Bronchial epithelial cell (primary cell): ENCODE measurements at regions not wholly inside any gene's neighbourhood (a gene's known extent, or its start where the extent isn't known, plus 50 kb on each side); places are given as distances from the start of the nearest gene placed in this dataset.

ENCODE experiments used
- DNase-seq: peaks from one replicate; pipeline ENCODE4 v3.0.0-alpha.2; 2010; ENCODE audit warnings: low read depth
- FAIRE-seq: peaks from 2 replicates; lab custom pipeline; 2011; peaks lifted over from hg19 to GRCh38; lab: Jason Lieb, UNC
- H3K27me3 ChIP-seq: 2 replicates; pipeline ENCODE4 v1.5.1; 2011; ENCODE audit warnings: low read length; ENCODE audit not compliant: control insufficient read depth, insufficient read depth
- H3K36me3 ChIP-seq: 2 replicates; pipeline ENCODE4 v1.5.1; 2011; ENCODE audit warnings: low read length; ENCODE audit not compliant: control insufficient read depth, insufficient read depth
- H3K4me3 ChIP-seq: 2 replicates; pipeline ENCODE4 v1.5.1; 2011; ENCODE audit warnings: mild to moderate bottlenecking, low read depth, low read length, control low read depth
- TF ChIP-seq, protein P1 (sequence below): IDR thresholded peaks from 2 replicates; pipeline ENCODE4 v1.5.1; 2011; ENCODE audit warnings: mild to moderate bottlenecking, moderate library complexity, low read length, control low read depth, inconsistent platforms; ENCODE audit not compliant: insufficient read depth, severe bottlenecking

DNA sequence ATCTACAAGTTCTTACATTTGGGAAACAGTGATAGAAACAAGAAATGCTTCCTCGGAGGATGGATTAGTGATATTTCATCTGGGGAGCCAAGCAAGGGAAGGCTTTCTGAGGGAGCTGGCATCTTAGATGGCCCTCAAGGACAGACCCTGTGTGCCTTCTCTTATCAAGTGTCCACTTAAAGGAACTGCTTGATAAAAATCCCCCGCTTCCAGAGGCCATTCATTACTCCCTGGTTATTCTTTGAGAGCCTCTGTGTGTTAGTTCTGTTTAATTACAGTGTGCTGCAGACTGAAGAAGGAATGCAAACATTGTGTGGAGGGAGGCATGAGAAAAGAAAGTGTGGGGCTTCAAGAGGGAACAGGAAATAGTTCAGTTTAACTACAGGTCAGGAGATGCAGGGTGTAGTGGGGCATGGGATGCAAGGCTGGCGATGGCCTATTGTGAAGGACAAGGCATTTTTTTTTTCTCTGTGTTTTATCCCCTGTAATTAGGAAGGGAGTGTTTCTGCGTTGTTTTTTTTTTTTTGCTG lies 145.4 kb downstream of the SNX10 start:
- Histone ChIP-seq H3K36me3 (no peaks in the 10 kb centered on the region), H3K27me3 (no peaks in the 10 kb centered on the region), H3K4me3 (no peak overlapping the region)
- TF ChIP-seq, protein P1, sequence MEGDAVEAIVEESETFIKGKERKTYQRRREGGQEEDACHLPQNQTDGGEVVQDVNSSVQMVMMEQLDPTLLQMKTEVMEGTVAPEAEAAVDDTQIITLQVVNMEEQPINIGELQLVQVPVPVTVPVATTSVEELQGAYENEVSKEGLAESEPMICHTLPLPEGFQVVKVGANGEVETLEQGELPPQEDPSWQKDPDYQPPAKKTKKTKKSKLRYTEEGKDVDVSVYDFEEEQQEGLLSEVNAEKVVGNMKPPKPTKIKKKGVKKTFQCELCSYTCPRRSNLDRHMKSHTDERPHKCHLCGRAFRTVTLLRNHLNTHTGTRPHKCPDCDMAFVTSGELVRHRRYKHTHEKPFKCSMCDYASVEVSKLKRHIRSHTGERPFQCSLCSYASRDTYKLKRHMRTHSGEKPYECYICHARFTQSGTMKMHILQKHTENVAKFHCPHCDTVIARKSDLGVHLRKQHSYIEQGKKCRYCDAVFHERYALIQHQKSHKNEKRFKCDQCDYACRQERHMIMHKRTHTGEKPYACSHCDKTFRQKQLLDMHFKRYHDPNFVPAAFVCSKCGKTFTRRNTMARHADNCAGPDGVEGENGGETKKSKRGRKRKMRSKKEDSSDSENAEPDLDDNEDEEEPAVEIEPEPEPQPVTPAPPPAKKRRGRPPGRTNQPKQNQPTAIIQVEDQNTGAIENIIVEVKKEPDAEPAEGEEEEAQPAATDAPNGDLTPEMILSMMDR, result no peak
- FAIRE-seq (no peak), DNase-seq (no peak)

DNA sequence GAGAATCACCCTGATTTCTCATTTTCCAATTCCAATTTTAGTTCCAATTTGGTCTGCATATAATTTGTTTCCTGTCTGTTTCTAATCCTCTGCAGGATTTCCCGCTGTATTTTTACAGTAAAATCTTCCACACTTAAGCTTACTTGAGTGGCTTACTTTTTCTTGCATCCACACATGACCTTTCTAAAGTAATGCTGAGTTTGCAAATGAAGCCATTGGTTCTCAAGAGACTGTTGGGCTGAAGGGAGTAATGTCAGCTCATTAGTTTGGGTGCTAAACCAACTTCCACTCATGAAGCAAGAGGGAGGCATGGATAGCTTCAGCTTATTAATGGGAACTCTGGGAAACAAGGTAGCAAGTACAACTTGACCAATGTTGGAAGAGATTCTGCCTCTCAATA lies 146.4 kb downstream of the SNX10 start:
- DNase-seq, result no peak
- H3K27me3 ChIP-seq, result no peaks in the 10 kb centered on the region
- no peaks in the 10 kb centered on the region for H3K36me3 ChIP-seq
- TF ChIP-seq, protein P1, result no peak
- FAIRE-seq, result no peak
- H3K4me3 ChIP-seq, result no peak overlapping the region

DNA sequence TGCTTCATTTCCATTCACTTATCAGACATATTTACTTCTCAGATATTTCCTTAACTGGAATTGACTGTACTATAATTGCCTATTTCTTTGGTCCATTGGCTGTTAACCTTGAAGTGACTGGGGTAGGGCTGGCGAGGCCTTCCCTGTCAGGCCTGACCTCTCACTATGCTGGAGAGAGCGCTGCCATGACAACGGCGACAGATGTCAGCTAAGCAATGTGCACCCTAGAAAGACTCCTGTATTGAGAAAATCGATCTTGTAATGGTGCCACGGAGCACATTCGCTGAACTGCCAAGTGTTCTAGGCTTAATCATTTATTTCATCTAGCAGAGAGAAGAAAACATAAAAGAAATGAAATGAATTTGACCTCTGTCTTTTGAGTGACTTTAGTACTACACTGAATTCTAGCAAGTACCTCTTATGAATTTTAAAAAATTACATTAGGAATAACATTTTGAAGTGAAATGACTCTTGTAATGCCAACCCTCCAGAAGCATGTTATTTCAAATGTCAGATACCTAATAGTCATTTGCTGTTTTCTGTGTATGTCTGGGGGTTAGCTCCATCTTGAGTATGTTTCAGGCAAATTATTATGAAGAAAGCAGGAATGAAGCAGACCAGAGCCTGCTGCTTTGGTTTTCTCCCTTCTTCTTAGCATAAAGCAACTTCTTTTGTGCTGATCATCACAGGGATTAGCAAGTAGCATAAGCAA lies 148.0 kb downstream of the SNX10 start:
- no peaks in the 10 kb centered on the region for H3K27me3 ChIP-seq
- H3K4me3 ChIP-seq, result no peak overlapping the region
- TF ChIP-seq, protein P1, result no peak
- no peak for DNase-seq
- H3K36me3 ChIP-seq, result no peaks in the 10 kb centered on the region
- FAIRE-seq, result no peak

DNA sequence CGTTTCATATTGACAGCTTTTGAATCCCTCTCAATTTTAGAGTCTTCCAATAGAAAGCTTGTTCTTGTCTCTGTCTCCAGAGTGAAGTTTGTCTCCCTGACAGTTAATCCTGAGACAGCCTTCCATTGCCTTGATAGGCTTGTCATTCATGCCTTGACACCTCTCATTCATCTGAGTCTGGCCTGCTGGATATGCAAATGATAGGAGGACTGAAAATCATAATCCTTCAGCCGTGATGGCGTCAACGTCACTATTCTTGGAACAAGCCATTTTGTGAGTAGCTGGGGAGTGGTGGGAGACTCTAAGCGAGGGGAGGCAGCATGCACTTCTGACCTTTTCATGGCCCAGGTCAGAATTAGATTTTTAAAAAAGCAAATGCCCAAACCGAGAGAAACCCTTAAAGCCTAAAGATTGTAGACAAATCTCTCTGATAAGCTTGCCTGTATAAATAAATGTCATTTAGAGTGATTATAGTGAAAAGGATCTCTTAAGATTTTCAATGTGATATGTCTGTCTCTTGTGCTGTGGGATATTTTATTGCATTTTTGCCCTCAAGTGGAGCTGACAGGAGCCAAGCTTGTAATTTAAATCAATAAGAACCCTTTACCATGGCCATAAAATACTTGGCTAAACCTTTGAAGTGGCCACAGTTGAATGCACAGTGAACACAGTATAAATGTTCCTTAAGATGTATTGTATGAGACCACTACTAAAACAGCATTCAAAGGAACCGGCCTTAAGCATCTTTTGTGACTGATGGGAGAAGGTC lies 148.8 kb downstream of the SNX10 start:
- TF ChIP-seq, protein P1, result no peak
- Histone ChIP-seq H3K36me3 (no peaks in the 10 kb centered on the region), H3K27me3 (no peaks in the 10 kb centered on the region), H3K4me3 (no peak overlapping the region)
- DNase-seq (no peak), FAIRE-seq (no peak)

DNA sequence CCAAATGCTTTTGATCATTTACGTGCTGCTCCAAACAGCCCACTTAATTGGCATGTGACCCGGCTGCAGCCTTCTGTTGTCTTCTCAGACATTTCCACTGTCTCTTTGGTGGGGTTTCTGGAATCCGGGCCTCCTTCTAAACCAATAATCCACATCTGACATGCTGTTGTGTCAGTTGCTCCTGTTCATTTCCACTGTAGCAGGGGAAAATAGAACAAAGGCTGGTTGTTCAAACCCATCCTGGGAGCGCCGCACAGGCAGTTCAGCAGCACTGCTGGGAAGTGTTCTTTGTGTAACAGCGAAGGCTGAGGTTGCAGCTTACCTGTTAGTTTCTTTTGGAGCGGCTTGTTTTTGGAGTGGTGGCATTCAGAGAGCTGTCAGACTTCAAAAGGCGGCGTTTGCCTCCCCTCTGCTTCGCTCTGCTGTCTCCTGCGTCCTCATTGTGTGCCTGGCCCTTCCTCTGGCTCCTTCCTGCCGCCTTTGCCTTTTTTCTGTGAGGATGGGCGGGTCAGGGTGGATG lies 149.4 kb downstream of the SNX10 start:
- H3K4me3 ChIP-seq, result no peak overlapping the region
- DNase-seq (no peak), FAIRE-seq (no peak)
- no peaks in the 10 kb centered on the region for H3K36me3 ChIP-seq
- no peaks in the 10 kb centered on the region for H3K27me3 ChIP-seq
- TF ChIP-seq, protein P1, result no peak
